ENCODE measurements at regions not wholly inside any gene's neighbourhood (a gene's known extent, or its start where the extent isn't known, plus 50 kb on each side); places are given as distances from the start of the nearest gene placed in this dataset.

- TF ChIP-seq CTCF (IDR thresholded peaks at IDR 0.05) (no peak), POLR2A (IDR thresholded peaks at IDR 0.05) (no peak)
Measured at GRCh38 chr3:105232553-105232952, 134.2 kb upstream of the ALCAM start.
